GM23338 (cell line): ENCODE measurements at regions not wholly inside any gene's neighbourhood (a gene's known extent, or its start where the extent isn't known, plus 50 kb on each side); places are given as distances from the start of the nearest gene placed in this dataset.

Experiments
- CREB1 ChIP-seq: fragments of 250-450 bp; sonication (Bioruptor Pico); IDR thresholded peaks from 2 replicates; pipeline ENCODE4 v1.5.0; 2020; ENCODE audit warnings: low read depth, mild to moderate bottlenecking, moderate library complexity
- CTCF ChIP-seq, 2 experiments: fragments of 200-600 bp in 1 of 2; sonication (generic) in 1 of 2; conservative IDR thresholded peaks; 2 replicates each; pipeline versions ENCODE4 v1.5.1 to v1.6.1; 2016 to 2017; ENCODE audit warnings: antibody characterized with exemption in 2 of 2, low read depth in 2 of 2, mild to moderate bottlenecking in 2 of 2, moderate library complexity in 1 of 2
- ETS1 ChIP-seq: IDR thresholded peaks from 2 replicates; pipeline ENCODE4 v1.6.1; 2016; ENCODE audit warnings: antibody characterized with exemption
- EZH2 ChIP-seq: fragments of 200-600 bp; sonication (generic); IDR thresholded peaks from one replicate; pipeline ENCODE4 v1.8.0; 2017; ENCODE audit warnings: antibody characterized with exemption, mild to moderate bottlenecking, low read depth; ENCODE audit not compliant: unreplicated experiment
- JUNB ChIP-seq: IDR thresholded peaks from one replicate; pipeline ENCODE4 v1.6.1; 2016; ENCODE audit warnings: antibody characterized with exemption; ENCODE audit not compliant: unreplicated experiment
- POLR2AphosphoS5 ChIP-seq: IDR thresholded peaks from 2 replicates; pipeline ENCODE4 v1.6.1; 2016; ENCODE audit warnings: antibody characterized with exemption, low read depth
- REST ChIP-seq: IDR thresholded peaks from one replicate; pipeline ENCODE4 v1.6.1; 2018; ENCODE audit warnings: antibody characterized with exemption; ENCODE audit not compliant: unreplicated experiment
- STAT1 ChIP-seq: IDR thresholded peaks from one replicate; pipeline ENCODE4 v1.6.1; 2016; ENCODE audit warnings: antibody characterized with exemption; ENCODE audit not compliant: unreplicated experiment
- ZNF114 ChIP-seq: fragments of 250-450 bp; sonication (Bioruptor Pico); IDR thresholded peaks from 2 replicates; pipeline ENCODE4 v1.5.0; 2020; ENCODE audit warnings: mild to moderate bottlenecking, moderate library complexity
- ZNF331 ChIP-seq: fragments of 250-450 bp; sonication (Bioruptor Pico); IDR thresholded peaks from 2 replicates; pipeline ENCODE4 v1.5.0; 2020; ENCODE audit warnings: low read depth, mild to moderate bottlenecking, moderate library complexity
- ZNF462 ChIP-seq: fragments of 250-450 bp; sonication (Bioruptor Pico); IDR thresholded peaks from 2 replicates; pipeline ENCODE4 v1.5.0; 2020; ENCODE audit warnings: mild to moderate bottlenecking, moderate library complexity

- TF ChIP-seq ZNF462 (no peak), JUNB (no peak), STAT1 (no peak), ETS1 (no peak), CTCF (conservative IDR thresholded peaks at IDR 0.05; ENCODE audit: low read depth in 2 of 2) (no peak), ZNF331 (CRISPR knock-in tag) (no peak), ZNF114 (CRISPR knock-in tag) (no peak), CREB1 (CRISPR knock-in tag) (no peak), POLR2AphosphoS5 (no peak), EZH2 (no peak), REST (no peak)
These were observed 122.1 kb upstream of the DMAC1 start (continued) for GRCh38 chr9:7921545-7922197.
